D721Med (cell line): ENCODE measurements at regions not wholly inside any gene's neighbourhood (a gene's known extent, or its start where the extent isn't known, plus 50 kb on each side); places are given as distances from the start of the nearest gene placed in this dataset.

Source experiments
- DNase-seq: peaks from one replicate; pipeline ENCODE4 v3.0.0; 2011; ENCODE audit warnings: low spot score; ENCODE audit not compliant: insufficient read length
- FAIRE-seq: peaks from 2 replicates; lab custom pipeline; 2011; peaks lifted over from hg19 to GRCh38; lab: Jason Lieb, UNC
- TF ChIP-seq, protein P1 (sequence below): IDR thresholded peaks from 2 replicates; pipeline ENCODE4 v1.5.1; 2012; ENCODE audit warnings: mild to moderate bottlenecking, control low read depth; ENCODE audit not compliant: insufficient read depth; ENCODE audit errors: missing control alignments

DNA sequence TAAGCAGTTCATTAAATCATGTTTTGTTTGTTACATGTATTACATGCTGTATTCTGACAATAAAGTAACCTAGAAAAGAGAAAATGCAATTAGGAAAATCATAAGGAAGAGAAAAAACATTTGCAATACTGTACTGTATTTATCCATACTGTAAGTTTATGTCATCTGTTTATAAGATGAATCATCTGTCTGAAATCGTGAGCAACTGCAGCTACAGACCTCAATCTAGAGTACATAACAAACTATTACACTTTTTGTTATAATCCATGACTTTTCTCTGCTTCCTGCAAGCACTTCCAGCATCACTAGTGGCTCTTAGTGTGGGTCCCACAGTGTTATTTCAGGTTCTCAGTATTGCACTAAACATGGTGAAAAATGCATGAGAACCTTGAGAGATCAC is 144.4 kb upstream of the NR4A3 start:
- TF ChIP-seq, protein P1, sequence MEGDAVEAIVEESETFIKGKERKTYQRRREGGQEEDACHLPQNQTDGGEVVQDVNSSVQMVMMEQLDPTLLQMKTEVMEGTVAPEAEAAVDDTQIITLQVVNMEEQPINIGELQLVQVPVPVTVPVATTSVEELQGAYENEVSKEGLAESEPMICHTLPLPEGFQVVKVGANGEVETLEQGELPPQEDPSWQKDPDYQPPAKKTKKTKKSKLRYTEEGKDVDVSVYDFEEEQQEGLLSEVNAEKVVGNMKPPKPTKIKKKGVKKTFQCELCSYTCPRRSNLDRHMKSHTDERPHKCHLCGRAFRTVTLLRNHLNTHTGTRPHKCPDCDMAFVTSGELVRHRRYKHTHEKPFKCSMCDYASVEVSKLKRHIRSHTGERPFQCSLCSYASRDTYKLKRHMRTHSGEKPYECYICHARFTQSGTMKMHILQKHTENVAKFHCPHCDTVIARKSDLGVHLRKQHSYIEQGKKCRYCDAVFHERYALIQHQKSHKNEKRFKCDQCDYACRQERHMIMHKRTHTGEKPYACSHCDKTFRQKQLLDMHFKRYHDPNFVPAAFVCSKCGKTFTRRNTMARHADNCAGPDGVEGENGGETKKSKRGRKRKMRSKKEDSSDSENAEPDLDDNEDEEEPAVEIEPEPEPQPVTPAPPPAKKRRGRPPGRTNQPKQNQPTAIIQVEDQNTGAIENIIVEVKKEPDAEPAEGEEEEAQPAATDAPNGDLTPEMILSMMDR: no peak
- DNase-seq: no peak
- no peak for FAIRE-seq

DNA sequence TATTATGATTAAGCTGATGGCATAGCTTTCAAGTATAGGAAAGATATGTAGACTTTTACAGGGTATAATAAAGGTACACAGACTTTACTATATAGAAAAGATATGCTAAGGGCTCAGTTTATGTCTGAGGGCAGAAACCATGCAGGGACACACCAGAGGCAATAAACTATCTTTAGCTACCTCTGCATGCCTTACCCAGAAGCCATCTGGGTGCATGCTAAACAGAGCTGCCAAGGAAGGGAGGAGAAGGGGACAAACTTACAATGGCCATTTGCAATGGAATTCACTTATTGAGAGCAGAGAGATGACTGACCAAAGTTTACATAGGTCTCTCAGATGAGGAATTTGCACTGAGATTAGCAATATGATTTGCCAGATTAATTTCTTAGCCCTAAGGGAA is 143.1 kb upstream of the NR4A3 start:
- TF ChIP-seq, protein P1: no peak
- FAIRE-seq (peak; percentile 78), DNase-seq (no peak)

DNA sequence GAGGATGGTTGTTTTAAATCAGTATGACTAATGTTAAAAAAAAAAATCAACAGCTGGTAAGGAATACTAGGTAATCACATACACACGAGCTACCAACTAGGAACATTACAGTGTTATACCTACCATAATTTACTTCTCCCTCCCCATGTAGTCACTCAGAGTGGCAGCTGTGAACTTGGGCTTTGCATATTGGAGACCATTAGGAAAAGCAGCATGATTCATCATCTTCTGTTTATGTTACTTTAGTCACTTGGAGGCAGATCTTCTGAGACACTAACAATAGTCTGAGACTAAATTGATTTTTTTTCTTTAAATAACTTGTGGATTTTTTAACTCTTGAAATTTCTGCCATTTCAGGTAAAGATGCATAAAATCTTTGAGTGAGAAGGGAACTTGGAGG is 141.5 kb upstream of the NR4A3 start:
- FAIRE-seq (no peak), DNase-seq (no peak)
- TF ChIP-seq, protein P1: no peak

DNA sequence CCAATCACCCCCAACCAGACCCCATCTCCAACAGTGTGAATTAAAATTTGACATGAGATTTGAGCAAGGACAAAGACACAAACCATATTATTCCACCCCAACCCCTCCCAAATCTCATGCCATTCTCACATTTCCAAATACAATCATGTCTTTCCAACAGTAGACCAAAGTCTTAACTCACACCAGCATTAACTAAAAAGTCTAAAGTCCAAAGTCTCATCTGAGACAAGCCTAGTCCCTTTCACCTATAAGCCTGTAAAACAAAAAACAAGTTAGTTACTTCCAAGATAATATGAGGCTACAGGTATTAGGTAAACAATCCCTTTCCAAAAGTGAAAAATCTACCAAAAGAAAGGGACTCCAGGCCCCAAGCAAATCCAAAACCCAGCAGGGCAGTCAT is 140.6 kb upstream of the NR4A3 start:
- FAIRE-seq: no peak
- TF ChIP-seq, protein P1: no peak
- DNase-seq: no peak

DNA sequence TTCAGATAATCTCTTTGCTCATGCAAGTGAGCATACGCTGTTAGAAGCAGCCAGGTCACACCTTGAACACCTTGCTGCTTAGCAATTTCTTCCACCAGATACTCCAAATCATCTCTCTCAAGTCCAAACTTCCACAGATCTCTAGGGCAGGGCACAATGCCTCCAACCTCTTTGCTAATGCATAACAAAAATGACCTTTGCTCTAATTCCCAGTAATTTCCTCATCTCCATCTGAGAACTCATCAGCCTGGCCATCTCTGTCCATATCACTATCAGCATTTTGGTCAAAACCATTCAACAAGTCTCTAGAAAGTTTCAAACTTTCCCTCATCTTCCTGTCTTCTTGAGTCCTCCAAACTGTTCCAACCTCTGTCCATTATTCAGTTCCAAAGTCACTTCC is 139.3 kb upstream of the NR4A3 start:
- DNase-seq (no peak), FAIRE-seq (no peak)
- TF ChIP-seq, protein P1: no peak

DNA sequence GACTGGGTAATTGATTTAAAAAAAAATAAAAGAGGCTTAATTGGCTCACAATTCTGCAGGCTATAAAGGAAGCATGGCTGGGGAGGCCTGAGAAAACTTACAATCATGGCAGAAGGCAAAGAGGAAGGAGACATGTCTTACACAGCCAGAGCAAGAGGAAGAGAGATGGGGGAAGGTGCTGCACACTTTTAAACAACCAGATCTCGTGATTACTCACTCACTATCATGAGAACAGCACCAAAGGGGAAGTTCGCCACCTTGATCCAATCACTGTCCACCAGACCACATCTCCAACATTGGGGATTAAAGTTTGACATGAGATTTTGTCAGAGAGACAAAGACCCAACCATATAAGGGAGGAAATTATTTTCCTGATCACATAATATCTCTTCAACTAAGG is 138.8 kb upstream of the NR4A3 start:
- TF ChIP-seq, protein P1: no peak
- no peak for FAIRE-seq
- no peak for DNase-seq

DNA sequence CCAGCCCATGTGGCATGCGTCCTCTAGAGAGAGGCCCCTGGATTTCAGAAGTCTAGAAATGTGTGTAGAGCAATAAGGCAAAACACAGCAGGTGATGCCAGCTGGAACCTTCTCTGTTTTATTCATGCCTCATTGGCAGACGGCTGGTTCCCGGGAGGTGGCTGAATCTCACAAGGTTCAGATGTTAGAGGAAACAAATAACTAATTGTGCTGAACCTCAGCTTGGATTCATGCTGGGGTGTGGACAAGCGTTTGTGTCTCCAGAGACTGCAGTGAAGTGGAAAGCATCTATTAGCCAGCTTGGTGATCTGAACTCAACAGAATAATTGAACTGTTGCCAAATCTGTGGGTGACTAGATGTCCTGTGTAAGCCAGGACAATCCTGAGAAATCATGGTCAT is 131.1 kb upstream of the NR4A3 start:
- TF ChIP-seq, protein P1: no peak
- FAIRE-seq (no peak), DNase-seq (no peak)
